Osteocyte (in vitro differentiated cells): ENCODE measurements at regions not wholly inside any gene's neighbourhood (a gene's known extent, or its start where the extent isn't known, plus 50 kb on each side); places are given as distances from the start of the nearest gene placed in this dataset.

ENCODE experiments used
- DNase-seq: peaks from one replicate; pipeline ENCODE4 v3.0.0; 2021; ENCODE audit warnings: mixed read lengths; ENCODE audit not compliant: unreplicated experiment; ENCODE audit errors: extremely low spot score
- H3K27ac Mint-ChIP-seq: one replicate; pipeline ENCODE4 v1.8.0; 2021; ENCODE audit warnings: mild to moderate bottlenecking, mixed read lengths; ENCODE audit not compliant: unreplicated experiment
- H3K27me3 Mint-ChIP-seq: one replicate; pipeline ENCODE4 v1.8.0; 2021; ENCODE audit warnings: mixed read lengths; ENCODE audit not compliant: unreplicated experiment
- H3K36me3 Mint-ChIP-seq: one replicate; pipeline ENCODE4 v1.8.0; 2021; ENCODE audit warnings: mixed read lengths; ENCODE audit not compliant: unreplicated experiment
- H3K4me1 Mint-ChIP-seq: one replicate; pipeline ENCODE4 v1.8.0; 2021; ENCODE audit warnings: mixed read lengths; ENCODE audit not compliant: unreplicated experiment
- H3K4me3 Mint-ChIP-seq: one replicate; pipeline ENCODE4 v1.8.0; 2021; ENCODE audit warnings: mild to moderate bottlenecking, moderate library complexity, mixed read lengths; ENCODE audit not compliant: unreplicated experiment
- H3K9me3 Mint-ChIP-seq: one replicate; pipeline ENCODE4 v1.8.0; 2021; ENCODE audit warnings: mixed read lengths; ENCODE audit not compliant: unreplicated experiment
- CTCF ChIP-seq: fragments of 200-600 bp; sonication (generic); IDR thresholded peaks from 2 replicates; pipeline ENCODE4 v1.5.0; 2021; ENCODE audit warnings: antibody characterized with exemption, mild to moderate bottlenecking, moderate library complexity

- no peak for TF ChIP-seq CTCF
- Mint-ChIP-seq H3K4me3 (no peak overlapping the region), H3K9me3 (no peaks in the 10 kb centered on the region), H3K27me3 (peaks cover 27% of the 10 kb centered on the region), H3K4me1 (peaks cover 3% of the 10 kb centered on the region), H3K27ac (no peak overlapping the region), H3K36me3 (no peaks in the 10 kb centered on the region)
- DNase-seq: no peak
These were observed 411.8 kb upstream of the SULF2 start for GRCh38 chr20:48197066-48197465.

GRCh38 chr20:48196486-48196885 lies 411.2 kb upstream of the SULF2 start:
- Mint-ChIP-seq H3K4me3 (no peak overlapping the region), H3K36me3 (no peaks in the 10 kb centered on the region), H3K27me3 (peaks cover 27% of the 10 kb centered on the region), H3K9me3 (no peaks in the 10 kb centered on the region), H3K4me1 (peaks cover 3% of the 10 kb centered on the region), H3K27ac (no peak overlapping the region)
- no peak for TF ChIP-seq CTCF
- DNase-seq: no peak

- Mint-ChIP-seq H3K9me3 (no peaks in the 10 kb centered on the region), H3K36me3 (no peaks in the 10 kb centered on the region), H3K27ac (no peak overlapping the region), H3K27me3 (peaks cover 28% of the 10 kb centered on the region), H3K4me1 (peaks cover 3% of the 10 kb centered on the region), H3K4me3 (no peak overlapping the region)
- no peak for DNase-seq
- no peak for TF ChIP-seq CTCF
These were observed 410.7 kb upstream of the SULF2 start for GRCh38 chr20:48196001-48196400.

GRCh38 chr20:48195121-48195870 lies 410.0 kb upstream of the SULF2 start:
- Mint-ChIP-seq H3K27ac (no peak overlapping the region), H3K9me3 (no peaks in the 10 kb centered on the region), H3K4me3 (no peak overlapping the region), H3K27me3 (peaks cover 28% of the 10 kb centered on the region), H3K36me3 (no peaks in the 10 kb centered on the region), H3K4me1 (peaks cover 3% of the 10 kb centered on the region)
- no peak for TF ChIP-seq CTCF
- no peak for DNase-seq

- Mint-ChIP-seq H3K27me3 (peaks cover 21% of the 10 kb centered on the region), H3K36me3 (no peaks in the 10 kb centered on the region), H3K4me1 (peaks cover 3% of the 10 kb centered on the region), H3K27ac (no peak overlapping the region), H3K4me3 (no peak overlapping the region), H3K9me3 (no peaks in the 10 kb centered on the region)
- DNase-seq: no peak
- no peak for TF ChIP-seq CTCF
These were observed 409.3 kb upstream of the SULF2 start for GRCh38 chr20:48194583-48194982.
